ENCODE measurements at regions not wholly inside any gene's neighbourhood (a gene's known extent, or its start where the extent isn't known, plus 50 kb on each side); places are given as distances from the start of the nearest gene placed in this dataset.
"Not testable (repeated sequence)": the region's sequence is repeated elsewhere in the genome, so short reads cannot be mapped to it uniquely, and the experiment has no call there.

DNA sequence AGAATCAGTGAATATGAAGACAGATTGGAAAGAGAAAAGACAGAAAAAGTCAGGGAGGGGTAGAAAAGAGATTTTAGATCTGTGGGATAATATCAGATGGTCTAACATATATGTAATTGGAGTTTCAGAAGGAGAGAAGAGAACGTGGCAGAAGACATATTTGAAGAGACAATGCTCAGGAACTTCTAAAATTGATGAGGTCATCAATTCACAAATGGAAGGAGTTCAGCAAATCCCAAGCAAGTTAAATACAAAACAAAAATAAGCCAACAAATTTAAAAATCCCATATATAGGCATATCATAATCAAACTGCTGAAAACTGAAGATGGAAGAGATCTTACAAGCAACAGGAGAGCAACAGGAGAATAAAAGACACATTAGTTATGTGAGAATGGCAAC lies 87.3 kb downstream of the SYT15B start:
- TF ChIP-seq, protein P1, sequence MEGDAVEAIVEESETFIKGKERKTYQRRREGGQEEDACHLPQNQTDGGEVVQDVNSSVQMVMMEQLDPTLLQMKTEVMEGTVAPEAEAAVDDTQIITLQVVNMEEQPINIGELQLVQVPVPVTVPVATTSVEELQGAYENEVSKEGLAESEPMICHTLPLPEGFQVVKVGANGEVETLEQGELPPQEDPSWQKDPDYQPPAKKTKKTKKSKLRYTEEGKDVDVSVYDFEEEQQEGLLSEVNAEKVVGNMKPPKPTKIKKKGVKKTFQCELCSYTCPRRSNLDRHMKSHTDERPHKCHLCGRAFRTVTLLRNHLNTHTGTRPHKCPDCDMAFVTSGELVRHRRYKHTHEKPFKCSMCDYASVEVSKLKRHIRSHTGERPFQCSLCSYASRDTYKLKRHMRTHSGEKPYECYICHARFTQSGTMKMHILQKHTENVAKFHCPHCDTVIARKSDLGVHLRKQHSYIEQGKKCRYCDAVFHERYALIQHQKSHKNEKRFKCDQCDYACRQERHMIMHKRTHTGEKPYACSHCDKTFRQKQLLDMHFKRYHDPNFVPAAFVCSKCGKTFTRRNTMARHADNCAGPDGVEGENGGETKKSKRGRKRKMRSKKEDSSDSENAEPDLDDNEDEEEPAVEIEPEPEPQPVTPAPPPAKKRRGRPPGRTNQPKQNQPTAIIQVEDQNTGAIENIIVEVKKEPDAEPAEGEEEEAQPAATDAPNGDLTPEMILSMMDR (IDR thresholded peaks at IDR 0.05): not testable (repeated sequence)
- not testable (repeated sequence) for TF ChIP-seq POLR2A, EP300 (IDR thresholded peaks at IDR 0.05)
